ENCODE measurements at regions not wholly inside any gene's neighbourhood (a gene's known extent, or its start where the extent isn't known, plus 50 kb on each side); places are given as distances from the start of the nearest gene placed in this dataset.
A peak's percentile ranks its signal among the peaks of the same experiment; 100 is the strongest.

- CTCF ChIA-PET: no interaction called here
Observed at GRCh38 chr6:79422666-79423065, 114.6 kb downstream of the LCA5 start.

GRCh38 chr6:79421707-79422484 is 115.3 kb downstream of the LCA5 start:
- ChIA-PET POLR2A (no interaction called here), CTCF (no interaction called here)
- DNase-seq (ENCODE audit: extremely low spot score): no peak
- TF ChIP-seq CTBP1 (IDR thresholded peaks at IDR 0.05; ENCODE audit: borderline replicate concordance) (no peak), SUZ12 (IDR thresholded peaks at IDR 0.05) (no peak), FOXM1 (IDR thresholded peaks at IDR 0.05; ENCODE audit: borderline replicate concordance) (no peak), BHLHE40 (IDR thresholded peaks at IDR 0.05; ENCODE audit: borderline replicate concordance) (no peak), ARNT (IDR thresholded peaks at IDR 0.05) (no peak), LEF1 (IDR thresholded peaks at IDR 0.05; ENCODE audit: borderline replicate concordance) (no peak), ZNF384 (IDR thresholded peaks at IDR 0.05) (no peak), L3MBTL2 (conservative IDR thresholded peaks at IDR 0.05) (no peak), TARDBP (IDR thresholded peaks at IDR 0.05) (no peak), FOXA1 (IDR thresholded peaks at IDR 0.05) (no peak), SP1 (IDR thresholded peaks at IDR 0.05) (no peak)

More at GRCh38 chr6:79422666-79423065, 114.6 kb downstream of the LCA5 start:
- POLR2A ChIA-PET: no interaction called here
- no peak for DNase-seq (ENCODE audit: extremely low spot score)
- TF ChIP-seq LEF1 (IDR thresholded peaks at IDR 0.05; ENCODE audit: borderline replicate concordance) (no peak), ELF4 (IDR thresholded peaks at IDR 0.05) (no peak), HDGF (IDR thresholded peaks at IDR 0.05; ENCODE audit: borderline replicate concordance) (no peak), SP1 (IDR thresholded peaks at IDR 0.05) (no peak), L3MBTL2 (conservative IDR thresholded peaks at IDR 0.05) (no peak), FOXA1 (IDR thresholded peaks at IDR 0.05) (no peak), PKNOX1 (IDR thresholded peaks at IDR 0.05) (no peak)

GRCh38 chr6:79421001-79421411 is 116.2 kb downstream of the LCA5 start:
- TF ChIP-seq LEF1 (IDR thresholded peaks at IDR 0.05; ENCODE audit: borderline replicate concordance) (no peak), CTBP1 (IDR thresholded peaks at IDR 0.05; ENCODE audit: borderline replicate concordance) (no peak), ELF4 (IDR thresholded peaks at IDR 0.05) (no peak), HDGF (IDR thresholded peaks at IDR 0.05; ENCODE audit: borderline replicate concordance) (no peak), PKNOX1 (IDR thresholded peaks at IDR 0.05) (no peak), FOXK2 (IDR thresholded peaks at IDR 0.05) (no peak), SP1 (IDR thresholded peaks at IDR 0.05) (no peak), FOXM1 (IDR thresholded peaks at IDR 0.05; ENCODE audit: borderline replicate concordance) (no peak), L3MBTL2 (conservative IDR thresholded peaks at IDR 0.05) (no peak), SUZ12 (IDR thresholded peaks at IDR 0.05) (no peak), NFRKB (IDR thresholded peaks at IDR 0.05) (no peak), ZNF384 (IDR thresholded peaks at IDR 0.05) (no peak), BHLHE40 (IDR thresholded peaks at IDR 0.05; ENCODE audit: borderline replicate concordance) (no peak), FOXA1 (IDR thresholded peaks at IDR 0.05) (no peak), TARDBP (IDR thresholded peaks at IDR 0.05) (no peak), ARNT (IDR thresholded peaks at IDR 0.05) (no peak)
- CTCF ChIA-PET: no interaction called here
- POLR2A ChIA-PET: no interaction called here
- DNase-seq (ENCODE audit: extremely low spot score): no peak

- ChIA-PET CTCF (interaction anchor here (1.2 kb wide), 1 partner anchor 21 kb away, joined by 4 read pairs; no protein-coding TSS in a partner anchor), POLR2A (no interaction called here)
Observed at GRCh38 chr6:79420054-79420453, 117.2 kb downstream of the LCA5 start.

GRCh38 chr6:79416931-79417330 is 120.3 kb downstream of the LCA5 start:
- POLR2A ChIA-PET: no interaction called here
- no peak for DNase-seq (ENCODE audit: extremely low spot score)
- no peak for TF ChIP-seq FOXM1 (IDR thresholded peaks at IDR 0.05; ENCODE audit: borderline replicate concordance)
- TF ChIP-seq ARNT (IDR thresholded peaks at IDR 0.05): no peak
- no peak for TF ChIP-seq SUZ12 (IDR thresholded peaks at IDR 0.05)
- no peak for TF ChIP-seq NFRKB (IDR thresholded peaks at IDR 0.05)
- no peak for TF ChIP-seq LEF1 (IDR thresholded peaks at IDR 0.05; ENCODE audit: borderline replicate concordance)
- TF ChIP-seq BHLHE40 (IDR thresholded peaks at IDR 0.05; ENCODE audit: borderline replicate concordance): no peak
- no peak for TF ChIP-seq ELF4 (IDR thresholded peaks at IDR 0.05)
- TF ChIP-seq FOXA1 (IDR thresholded peaks at IDR 0.05): no peak
- TF ChIP-seq SP1 (IDR thresholded peaks at IDR 0.05): no peak
- no peak for TF ChIP-seq TARDBP (IDR thresholded peaks at IDR 0.05)
- no peak for TF ChIP-seq FOXK2 (IDR thresholded peaks at IDR 0.05)
- TF ChIP-seq ZNF384 (IDR thresholded peaks at IDR 0.05): no peak
- TF ChIP-seq L3MBTL2 (conservative IDR thresholded peaks at IDR 0.05): no peak
- no peak for TF ChIP-seq PKNOX1 (IDR thresholded peaks at IDR 0.05)
- TF ChIP-seq HDGF (IDR thresholded peaks at IDR 0.05; ENCODE audit: borderline replicate concordance): no peak
- no peak for TF ChIP-seq CTBP1 (IDR thresholded peaks at IDR 0.05; ENCODE audit: borderline replicate concordance)
- CTCF ChIA-PET: interaction anchor here (0.6 kb wide), 1 partner anchor 11 kb away, joined by 3 read pairs; no protein-coding TSS in a partner anchor

More at GRCh38 chr6:79420054-79420453, 117.2 kb downstream of the LCA5 start:
- DNase-seq (ENCODE audit: extremely low spot score): peak; percentile 12
- TF ChIP-seq SUZ12 (IDR thresholded peaks at IDR 0.05): no peak
- TF ChIP-seq FOXK2 (IDR thresholded peaks at IDR 0.05): no peak
- TF ChIP-seq FOXM1 (IDR thresholded peaks at IDR 0.05; ENCODE audit: borderline replicate concordance): no peak

- CTCF ChIA-PET: no interaction called here
- POLR2A ChIA-PET: no interaction called here
- DNase-seq (ENCODE audit: extremely low spot score): no peak
- TF ChIP-seq TARDBP (IDR thresholded peaks at IDR 0.05): no peak
- TF ChIP-seq NFRKB (IDR thresholded peaks at IDR 0.05): no peak
- no peak for TF ChIP-seq BHLHE40 (IDR thresholded peaks at IDR 0.05; ENCODE audit: borderline replicate concordance)
- TF ChIP-seq ARNT (IDR thresholded peaks at IDR 0.05): no peak
- TF ChIP-seq HDGF (IDR thresholded peaks at IDR 0.05; ENCODE audit: borderline replicate concordance): no peak
Observed at GRCh38 chr6:79413562-79414002, 123.6 kb downstream of the LCA5 start.
